H1 (cell line): ENCODE measurements at regions not wholly inside any gene's neighbourhood (a gene's known extent, or its start where the extent isn't known, plus 50 kb on each side); places are given as distances from the start of the nearest gene placed in this dataset.

ENCODE experiments used
- CTCF ChIA-PET: fragments of 300-600 bp; sonication (Branson Sonifier 250); formaldehyde crosslinking; loops from one replicate; lab custom pipeline; 2021; ENCODE audit not compliant: partially characterized antibody; lab: Charles Lee
- POLR2A ChIA-PET: fragments of 300-600 bp; sonication (Branson Sonifier 250); formaldehyde crosslinking; loops from one replicate; lab custom pipeline; 2021; ENCODE audit warnings: inconsistent platforms; ENCODE audit not compliant: partially characterized antibody; lab: Charles Lee
- DNase-seq, 2 experiments: peaks; one replicate each; pipeline versions ENCODE4 v3.0.0 to v3.0.0-alpha.2; 2010 to 2022; ENCODE audit warnings: low spot score in 2 of 2, low read depth in 1 of 2, mixed read lengths in 1 of 2
- FAIRE-seq: peaks from 2 replicates; lab custom pipeline; 2011; peaks lifted over from hg19 to GRCh38; lab: Jason Lieb, UNC
- H2AFZ ChIP-seq: 2 replicates; pipeline ENCODE4 v1.8.1; 2012; ENCODE audit warnings: low read length, inconsistent platforms
- H2AK5ac ChIP-seq: 2 replicates; pipeline ENCODE4 v1.6.1; 2013; ENCODE audit warnings: low read depth, low read length
- H2BK120ac ChIP-seq: replicated peaks from 2 replicates; pipeline ENCODE3; 2013; ENCODE audit warnings: low read depth, low read length, inconsistent platforms
- H2BK12ac ChIP-seq: 2 replicates; pipeline ENCODE4 v1.6.1; 2013; ENCODE audit warnings: low read depth, low read length
- H2BK15ac ChIP-seq: 2 replicates; pipeline ENCODE4 v1.6.1; 2013; ENCODE audit warnings: low read length
- H2BK20ac ChIP-seq: 2 replicates; pipeline ENCODE4 v1.6.1; 2013; ENCODE audit warnings: low read length
- H2BK5ac ChIP-seq: 2 replicates; pipeline ENCODE4 v1.6.1; 2013; ENCODE audit warnings: low read depth, low read length
- H3K14ac ChIP-seq: 2 replicates; pipeline ENCODE4 v1.6.1; 2013; ENCODE audit warnings: inconsistent platforms; ENCODE audit not compliant: insufficient read length
- H3K18ac ChIP-seq: 2 replicates; pipeline ENCODE4 v1.6.1; 2013; ENCODE audit warnings: low read length; ENCODE audit errors: extremely low read depth
- H3K23ac ChIP-seq: 2 replicates; pipeline ENCODE4 v1.6.1; 2013; ENCODE audit warnings: inconsistent platforms; ENCODE audit not compliant: insufficient read length
- H3K23me2 ChIP-seq: 2 replicates; pipeline ENCODE4 v1.6.1; 2013; ENCODE audit warnings: low read depth, low read length
- H3K27ac ChIP-seq: 2 replicates; pipeline ENCODE4 v1.6.1; 2011; ENCODE audit warnings: low read depth, low read length, inconsistent platforms
- H3K27me3 ChIP-seq, 4 experiments: replicated peaks in 1 of 4; 1 replicate in 1 of 4; 2 replicates in 3 of 4; pipeline versions ENCODE4 v1.6.1 to v1.8.1; 2011 to 2013; ENCODE audit warnings: low read length in 3 of 4, mild to moderate bottlenecking in 3 of 4, inconsistent platforms in 2 of 4, mixed read lengths in 2 of 4, moderate library complexity in 1 of 4; ENCODE audit not compliant: control insufficient read depth in 3 of 4, insufficient read depth in 3 of 4; ENCODE audit errors: extremely low read depth in 1 of 4
- H3K36me3 ChIP-seq, 4 experiments: 2 replicates each; pipeline versions ENCODE4 v1.6.1 to v1.8.1; 2011 to 2013; ENCODE audit warnings: mild to moderate bottlenecking in 4 of 4, low read length in 3 of 4, moderate library complexity in 2 of 4, control low read depth in 1 of 4, inconsistent platforms in 1 of 4; ENCODE audit not compliant: insufficient read depth in 4 of 4, control insufficient read depth in 2 of 4
- H3K4ac ChIP-seq: replicated peaks from 2 replicates; pipeline ENCODE3; 2013; ENCODE audit warnings: low read length, low read depth, mixed read lengths, inconsistent platforms; ENCODE audit not compliant: insufficient read length
- H3K4me1 ChIP-seq, 4 experiments: replicated peaks in 1 of 4; 1 replicate in 1 of 4; 2 replicates in 3 of 4; pipeline versions ENCODE4 v1.6.1 to v1.8.1; 2011 to 2013; ENCODE audit warnings: low read length in 3 of 4, inconsistent platforms in 2 of 4, mixed read lengths in 1 of 4; ENCODE audit not compliant: insufficient read depth in 4 of 4, control insufficient read depth in 3 of 4
- H3K4me2 ChIP-seq, 2 experiments: 2 replicates each; pipeline versions ENCODE4 v1.6.1 to v1.8.1; 2011 to 2013; ENCODE audit warnings: low read depth in 2 of 2, low read length in 2 of 2, control low read depth in 1 of 2, inconsistent platforms in 1 of 2, mild to moderate bottlenecking in 1 of 2; ENCODE audit not compliant: insufficient read depth in 1 of 2
- H3K4me3 ChIP-seq, 4 experiments: fragments of 200-600, 300-600 bp in 1 of 4; sonication (generic), shearing (Covaris generic), sonication (Bioruptor Twin) in 1 of 4; 2 replicates each; pipeline versions ENCODE4 v1.5.1 to v1.8.1; 2011 to 2016; ENCODE audit warnings: low read length in 4 of 4, low read depth in 3 of 4, control low read depth in 2 of 4, inconsistent platforms in 2 of 4, mild to moderate bottlenecking in 2 of 4, mixed read lengths in 1 of 4, moderate library complexity in 1 of 4; ENCODE audit not compliant: insufficient read depth in 2 of 4; ENCODE audit errors: extremely low read depth in 1 of 4
- H3K56ac ChIP-seq: replicated peaks from 2 replicates; pipeline ENCODE3; 2013; ENCODE audit warnings: low read depth, mild to moderate bottlenecking, mixed read lengths, low read length, inconsistent platforms; ENCODE audit not compliant: insufficient read length
- H3K79me1 ChIP-seq: 2 replicates; pipeline ENCODE4 v1.6.1; 2013; ENCODE audit warnings: low read depth, low read length, control low read depth
- H3K79me2 ChIP-seq, 2 experiments: 2 replicates each; pipeline versions ENCODE4 v1.6.1 to v1.8.1; 2012 to 2013; ENCODE audit warnings: low read length in 2 of 2, mild to moderate bottlenecking in 2 of 2, inconsistent platforms in 1 of 2; ENCODE audit not compliant: insufficient read depth in 2 of 2, control insufficient read depth in 1 of 2
- H3K9ac ChIP-seq, 4 experiments: replicated peaks in 1 of 4; 1 replicate in 1 of 4; 2 replicates in 3 of 4; pipeline versions ENCODE4 v1.6.1 to v1.8.1; 2011 to 2013; ENCODE audit warnings: low read depth in 3 of 4, low read length in 3 of 4, control low read depth in 2 of 4, mild to moderate bottlenecking in 2 of 4, moderate library complexity in 2 of 4, inconsistent platforms in 1 of 4; ENCODE audit errors: extremely low read depth in 1 of 4
- H3K9me3 ChIP-seq, 2 experiments: 2 replicates each; pipeline versions ENCODE4 v1.6.1 to v1.8.1; 2012 to 2013; ENCODE audit warnings: mild to moderate bottlenecking in 2 of 2, moderate library complexity in 2 of 2, control low read depth in 1 of 2, inconsistent platforms in 1 of 2, low read depth in 1 of 2, low read length in 1 of 2, mixed read lengths in 1 of 2; ENCODE audit not compliant: insufficient read depth in 2 of 2
- H4K20me1 ChIP-seq, 2 experiments: replicated peaks in 1 of 2; 2 replicates each; pipeline versions ENCODE3 to v1.8.1; 2011 to 2013; ENCODE audit warnings: inconsistent platforms in 2 of 2, low read length in 2 of 2, mild to moderate bottlenecking in 1 of 2; ENCODE audit not compliant: insufficient read depth in 2 of 2, control insufficient read depth in 1 of 2
- H4K5ac ChIP-seq: 2 replicates; pipeline ENCODE4 v1.6.1; 2013; ENCODE audit warnings: low read length, low read depth, mixed read lengths, inconsistent platforms; ENCODE audit not compliant: insufficient read length
- H4K8ac ChIP-seq: 2 replicates; pipeline ENCODE4 v1.8.0; 2013; ENCODE audit warnings: mild to moderate bottlenecking, moderate library complexity, low read length, inconsistent platforms; ENCODE audit not compliant: insufficient read depth; ENCODE audit errors: extremely low read depth
- H4K91ac ChIP-seq: replicated peaks from 2 replicates; pipeline ENCODE3; 2013; ENCODE audit warnings: low read length, mixed read lengths, inconsistent platforms; ENCODE audit not compliant: insufficient read length
- ATF2 ChIP-seq: IDR thresholded peaks from 2 replicates; pipeline ENCODE4 v1.6.1; 2012; ENCODE audit warnings: low read length, inconsistent platforms
- CHD1 ChIP-seq: IDR thresholded peaks from 2 replicates; pipeline ENCODE4 v1.6.1; 2012; ENCODE audit warnings: low read depth, low read length, improper control_type of control experiment
- CREB1 ChIP-seq: IDR thresholded peaks from 2 replicates; pipeline ENCODE4 v1.6.1; 2012; ENCODE audit warnings: inconsistent platforms
- HDAC6 ChIP-seq: IDR thresholded peaks from one replicate; pipeline ENCODE4 v1.7.1; 2012; ENCODE audit warnings: low read depth, mild to moderate bottlenecking, inconsistent platforms, low read length, moderate library complexity
- JUN ChIP-seq: IDR thresholded peaks from 2 replicates; pipeline ENCODE4 v1.6.1; 2011; ENCODE audit warnings: low read depth, mild to moderate bottlenecking, improper control_type of control experiment, low read length
- JUND ChIP-seq: IDR thresholded peaks from 2 replicates; pipeline ENCODE4 v1.6.1; 2011; ENCODE audit warnings: mild to moderate bottlenecking, improper control_type of control experiment, low read length
- MAFK ChIP-seq: IDR thresholded peaks from 2 replicates; pipeline ENCODE4 v1.6.1; 2012; ENCODE audit warnings: low read depth, mild to moderate bottlenecking, improper control_type of control experiment, low read length
- RBBP5 ChIP-seq: IDR thresholded peaks from 2 replicates; pipeline ENCODE4 v1.7.1; 2012; ENCODE audit warnings: low read depth, mild to moderate bottlenecking, inconsistent platforms, low read length, moderate library complexity, borderline replicate concordance
- SIX5 ChIP-seq: IDR thresholded peaks from 2 replicates; pipeline ENCODE4 v1.6.1; 2011; ENCODE audit warnings: mild to moderate bottlenecking, low read depth, low read length
- SP1 ChIP-seq: IDR thresholded peaks from 2 replicates; pipeline ENCODE4 v1.6.1; 2011; ENCODE audit warnings: low read depth, low read length
- TAF1 ChIP-seq: IDR thresholded peaks from 2 replicates; pipeline ENCODE4 v1.6.1; 2011; ENCODE audit warnings: mild to moderate bottlenecking, low read depth, low read length
- TEAD4 ChIP-seq: IDR thresholded peaks from 2 replicates; pipeline ENCODE4 v1.6.1; 2012; ENCODE audit warnings: low read depth, low read length, inconsistent platforms, mixed read lengths
- WGBS, 2 experiments: shearing (Covaris generic) in 1 of 2; methylation state at CpG; one replicate each; pipeline versions ENCODE4 v1.1.6 to v1.1.7; 2013 to 2015; ENCODE audit warnings: low lambda C conversion rate in 2 of 2, mixed read lengths in 2 of 2, inconsistent platforms in 1 of 2, low coverage in 1 of 2, missing lambda C conversion rate in 1 of 2; ENCODE audit not compliant: insufficient replicate concordance in 2 of 2, insufficient coverage in 1 of 2, insufficient read length in 1 of 2; ENCODE audit errors: extremely low coverage in 1 of 2, missing lambda C conversion rate in 1 of 2; 5-methylcytosine and 5-hydroxymethylcytosine counted together

GRCh38 chr6:138031850-138032249 lies 75.4 kb downstream of the PERP start:
- Histone ChIP-seq H3K27me3 (no peaks in the 10 kb centered on the region), H3K4me1 (no peaks in the 10 kb centered on the region), H3K14ac (no peak overlapping the region), H4K20me1 (no peaks in the 10 kb centered on the region), H2BK120ac (no peak overlapping the region), H3K23me2 (no peaks in the 10 kb centered on the region), H2BK20ac (no peak overlapping the region), H4K5ac (no peak overlapping the region), H2BK15ac (no peak overlapping the region), H3K79me1 (no peaks in the 10 kb centered on the region), H2AK5ac (no peak overlapping the region), H3K27ac (no peak overlapping the region), H3K36me3 (no peaks in the 10 kb centered on the region), H4K91ac (no peak overlapping the region), H3K23ac (no peak overlapping the region), H3K56ac (no peak overlapping the region), H3K79me2 (no peaks in the 10 kb centered on the region), H4K8ac (no peak overlapping the region), H2BK12ac (no peak overlapping the region), H3K9me3 (no peaks in the 10 kb centered on the region), H3K4me2 (no peak overlapping the region), H2AFZ (no peak overlapping the region), H3K18ac (no peak overlapping the region), H3K4ac (no peak overlapping the region), H2BK5ac (no peak overlapping the region), H3K9ac (no peak overlapping the region), H3K4me3 (no peak overlapping the region)
- ChIA-PET CTCF (interaction anchor here (1.0 to 1.4 kb wide), 5 partner anchors 10 to 327 kb away, joined by 3 to 7 read pairs (median 3); no protein-coding TSS in a partner anchor), POLR2A (no interaction called here)
- DNase-seq: no peak
- no peak for FAIRE-seq
- TF ChIP-seq RBBP5 (no peak), MAFK (no peak), SP1 (no peak), CREB1 (no peak), SIX5 (no peak), CHD1 (no peak), TAF1 (no peak), JUND (no peak), JUN (no peak), ATF2 (no peak), HDAC6 (no peak), TEAD4 (no peak)
- WGBS, 2 experiments: 86% methylated on average over 3 of the region's 3 CpGs; no CpG with 5 or more reads in 1 of the 2 experiments
